Neural progenitor cell (in vitro differentiated cells): ENCODE measurements at regions not wholly inside any gene's neighbourhood (a gene's known extent, or its start where the extent isn't known, plus 50 kb on each side); places are given as distances from the start of the nearest gene placed in this dataset.

Experiments used
- DNase-seq: peaks from one replicate; pipeline ENCODE4 v3.0.0-alpha.2; 2016; ENCODE audit warnings: low spot score
- H2AFZ ChIP-seq: fragments of 200-600 bp; sonication (generic); replicated peaks from 2 replicates; pipeline ENCODE4 v1.6.1; 2016; ENCODE audit warnings: antibody characterized with exemption
- H3F3A ChIP-seq: fragments of 200-600 bp; sonication (generic); 2 replicates; pipeline ENCODE4 v1.6.1; 2016; ENCODE audit warnings: antibody characterized with exemption, low read depth
- H3K27ac ChIP-seq: fragments of 200-600 bp; sonication (generic); 2 replicates; pipeline ENCODE4 v1.5.1; 2016; ENCODE audit warnings: mild to moderate bottlenecking
- H3K27me3 ChIP-seq: fragments of 200-600 bp; sonication (generic); 2 replicates; pipeline ENCODE4 v1.6.1; 2016; ENCODE audit warnings: mild to moderate bottlenecking, moderate library complexity
- H3K36me3 ChIP-seq: fragments of 200-600 bp; sonication (generic); 2 replicates; pipeline ENCODE4 v1.5.1; 2016
- H3K4me1 ChIP-seq: fragments of 200-600 bp; sonication (generic); 2 replicates; pipeline ENCODE4 v1.6.1; 2016; ENCODE audit warnings: mixed run types
- H3K4me2 ChIP-seq: fragments of 200-600 bp; sonication (generic); 2 replicates; pipeline ENCODE4 v1.6.1; 2016
- H3K4me3 ChIP-seq: fragments of 200-600 bp; sonication (generic); 2 replicates; pipeline ENCODE4 v1.5.1; 2016
- H3K79me2 ChIP-seq: fragments of 200-600 bp; sonication (generic); 2 replicates; pipeline ENCODE4 v1.6.1; 2016; ENCODE audit warnings: low read depth
- H3K9ac ChIP-seq: fragments of 200-600 bp; sonication (generic); 2 replicates; pipeline ENCODE4 v1.6.1; 2016
- H3K9me3 ChIP-seq: fragments of 200-600 bp; sonication (generic); 2 replicates; pipeline ENCODE4 v1.5.1; 2016; ENCODE audit warnings: low read depth
- H4K20me1 ChIP-seq: fragments of 200-600 bp; sonication (generic); 2 replicates; pipeline ENCODE4 v1.6.1; 2016; ENCODE audit warnings: low read depth
- H3K27ac Mint-ChIP-seq: 3 replicates; pipeline ENCODE4 v1.8.0; 2021; ENCODE audit warnings: mixed read lengths
- H3K27me3 Mint-ChIP-seq: 2 replicates; pipeline ENCODE4 v1.8.0; 2022; ENCODE audit warnings: low read depth, mild to moderate bottlenecking, inconsistent platforms, moderate library complexity, mixed read lengths; ENCODE audit not compliant: insufficient read depth
- H3K36me3 Mint-ChIP-seq: 3 replicates; pipeline ENCODE4 v1.8.0; 2021; ENCODE audit warnings: mixed read lengths
- H3K4me1 Mint-ChIP-seq: 3 replicates; pipeline ENCODE4 v1.8.0; 2021; ENCODE audit warnings: mixed read lengths
- H3K4me3 Mint-ChIP-seq: 3 replicates; pipeline ENCODE4 v1.8.0; 2021; ENCODE audit warnings: mild to moderate bottlenecking, moderate library complexity, mixed read lengths
- H3K9me3 Mint-ChIP-seq: 3 replicates; pipeline ENCODE4 v1.8.0; 2020; ENCODE audit warnings: mixed read lengths
- CTCF ChIP-seq: fragments of 200-600 bp; sonication (generic); IDR thresholded peaks from 2 replicates; pipeline ENCODE4 v1.5.1; 2017; ENCODE audit warnings: antibody characterized with exemption, mild to moderate bottlenecking
- EZH2 ChIP-seq: fragments of 200-600 bp; sonication (generic); IDR thresholded peaks from 2 replicates; pipeline ENCODE4 v1.6.1; 2017; ENCODE audit warnings: antibody characterized with exemption, mild to moderate bottlenecking, moderate library complexity
- EZH2phosphoT487 ChIP-seq: fragments of 200-600 bp; sonication (generic); IDR thresholded peaks from 2 replicates; pipeline ENCODE4 v1.6.1; 2017; ENCODE audit warnings: antibody characterized with exemption

- Histone ChIP-seq H3K9ac (no peak overlapping the region), H3K4me2 (no peak overlapping the region), H3K79me2 (no peaks in the 10 kb centered on the region), H3K4me1 (no peaks in the 10 kb centered on the region), H3K27ac (no peak overlapping the region), H3K27me3 (no peaks in the 10 kb centered on the region), H3K4me3 (no peak overlapping the region), H2AFZ (no peak overlapping the region), H4K20me1 (no peaks in the 10 kb centered on the region), H3F3A (no peaks in the 10 kb centered on the region), H3K9me3 (no peaks in the 10 kb centered on the region), H3K36me3 (no peaks in the 10 kb centered on the region)
- no peak for DNase-seq
- Mint-ChIP-seq H3K36me3 (no peaks in the 10 kb centered on the region), H3K9me3 (no peaks in the 10 kb centered on the region), H3K4me1 (peaks cover 6% of the 10 kb centered on the region), H3K27me3 (no peaks in the 10 kb centered on the region), H3K27ac (no peak overlapping the region), H3K4me3 (no peak overlapping the region)
- TF ChIP-seq CTCF (no peak), EZH2 (no peak), EZH2phosphoT487 (no peak)
Observed at GRCh38 chr1:73887412-73887811, 310.6 kb downstream of the LRRIQ3 start.

GRCh38 chr1:73886716-73887115, 311.3 kb downstream of the LRRIQ3 start:
- H3K9me3 ChIP-seq = no peaks in the 10 kb centered on the region
- H3K36me3 ChIP-seq = no peaks in the 10 kb centered on the region
- Mint-ChIP-seq H3K9me3 (no peaks in the 10 kb centered on the region), H3K4me1 (peaks cover 6% of the 10 kb centered on the region), H3K36me3 (no peaks in the 10 kb centered on the region), H3K27me3 (no peaks in the 10 kb centered on the region), H3K4me3 (no peak overlapping the region), H3K27ac (no peak overlapping the region)
- TF ChIP-seq EZH2 (no peak), EZH2phosphoT487 (no peak), CTCF (no peak)
- no peak overlapping the region for H3K9ac ChIP-seq
- H3K4me1 ChIP-seq = no peaks in the 10 kb centered on the region
- no peaks in the 10 kb centered on the region for H3K79me2 ChIP-seq
- no peak overlapping the region for H3K4me3 ChIP-seq
- no peaks in the 10 kb centered on the region for H4K20me1 ChIP-seq
- no peaks in the 10 kb centered on the region for H3K27me3 ChIP-seq
- no peak overlapping the region for H3K27ac ChIP-seq
- no peak overlapping the region for H2AFZ ChIP-seq
- H3K4me2 ChIP-seq = no peak overlapping the region
- DNase-seq = no peak
- H3F3A ChIP-seq = no peaks in the 10 kb centered on the region

GRCh38 chr1:73874806-73875205, 323.2 kb downstream of the LRRIQ3 start:
- Mint-ChIP-seq H3K36me3 (no peaks in the 10 kb centered on the region), H3K27me3 (no peaks in the 10 kb centered on the region), H3K4me3 (no peak overlapping the region), H3K9me3 (no peaks in the 10 kb centered on the region), H3K27ac (no peak overlapping the region), H3K4me1 (peaks cover 11% of the 10 kb centered on the region)
- Histone ChIP-seq H3K4me1 (no peaks in the 10 kb centered on the region), H3K27me3 (no peaks in the 10 kb centered on the region), H3F3A (no peaks in the 10 kb centered on the region), H4K20me1 (no peaks in the 10 kb centered on the region), H3K4me2 (no peak overlapping the region), H3K27ac (no peak overlapping the region), H3K9me3 (no peaks in the 10 kb centered on the region), H3K36me3 (no peaks in the 10 kb centered on the region), H3K9ac (no peak overlapping the region), H3K79me2 (no peaks in the 10 kb centered on the region), H3K4me3 (no peak overlapping the region), H2AFZ (no peak overlapping the region)
- no peak for TF ChIP-seq CTCF
- no peak for TF ChIP-seq EZH2
- TF ChIP-seq EZH2phosphoT487 = no peak
- no peak for DNase-seq
